A549 (cell line): ENCODE measurements at regions not wholly inside any gene's neighbourhood (a gene's known extent, or its start where the extent isn't known, plus 50 kb on each side); places are given as distances from the start of the nearest gene placed in this dataset.

Experiments
- ELK1 ChIP-seq: fragments of 150-350 bp; IDR thresholded peaks from 2 replicates; pipeline ENCODE4 v1.6.1; 2014; ENCODE audit warnings: low read depth, mild to moderate bottlenecking, low read length
- FOSL2 ChIP-seq, 2 experiments: fragments of 450-650 bp in 1 of 2; fragments of >200 bp in 1 of 2; sonication (Bioruptor Twin) in 1 of 2; formaldehyde crosslinking; IDR thresholded peaks; 2 replicates each; pipeline versions ENCODE4 v1.5.0 to v1.6.1; 2016 to 2020; ENCODE audit warnings: mild to moderate bottlenecking in 1 of 2, moderate library complexity in 1 of 2
- MYC ChIP-seq: IDR thresholded peaks from 2 replicates; pipeline ENCODE4 v1.6.1; 2012; ENCODE audit warnings: mild to moderate bottlenecking, inconsistent platforms, low read length, improper control_type of control experiment, borderline replicate concordance
- NFE2L2 ChIP-seq: fragments of 150-350 bp; conservative IDR thresholded peaks from 2 replicates; pipeline ENCODE4 v1.6.1; 2014; ENCODE audit warnings: low read length
- POLR2A ChIP-seq: IDR thresholded peaks from 2 replicates; pipeline ENCODE4 v1.6.1; 2012; ENCODE audit warnings: mild to moderate bottlenecking, low read length
- POLR2AphosphoS2 ChIP-seq: conservative IDR thresholded peaks from 2 replicates; pipeline ENCODE4 v1.6.1; 2012; ENCODE audit warnings: low read length, improper control_type of control experiment, inconsistent platforms
- RAD21 ChIP-seq, 2 experiments: fragments of >200 bp in 1 of 2; sonication (Bioruptor Twin) in 1 of 2; formaldehyde crosslinking in 1 of 2; IDR thresholded peaks in 1 of 2; conservative IDR thresholded peaks in 1 of 2; 2 replicates in 1 of 2; 3 replicates in 1 of 2; pipeline ENCODE4 v1.6.1; 2012 to 2018; ENCODE audit warnings: inconsistent platforms in 1 of 2
- RARB ChIP-seq: fragments of 250-450 bp; sonication (Bioruptor Pico); IDR thresholded peaks from 2 replicates; pipeline ENCODE4 v1.8.0; 2021; ENCODE audit warnings: mild to moderate bottlenecking, moderate library complexity
- USF2 ChIP-seq: fragments of 450-650 bp; IDR thresholded peaks from 2 replicates; pipeline ENCODE4 v1.6.1; 2014; ENCODE audit warnings: antibody characterized with exemption
- TF ChIP-seq, protein P1 (sequence below): fragments of >200 bp; sonication (Bioruptor Twin); formaldehyde crosslinking; IDR thresholded peaks from 3 replicates; pipeline ENCODE4 v1.5.1; 2016
- TF ChIP-seq, protein P2 (sequence below): IDR thresholded peaks from 2 replicates; pipeline ENCODE4 v1.6.1; 2012

DNA sequence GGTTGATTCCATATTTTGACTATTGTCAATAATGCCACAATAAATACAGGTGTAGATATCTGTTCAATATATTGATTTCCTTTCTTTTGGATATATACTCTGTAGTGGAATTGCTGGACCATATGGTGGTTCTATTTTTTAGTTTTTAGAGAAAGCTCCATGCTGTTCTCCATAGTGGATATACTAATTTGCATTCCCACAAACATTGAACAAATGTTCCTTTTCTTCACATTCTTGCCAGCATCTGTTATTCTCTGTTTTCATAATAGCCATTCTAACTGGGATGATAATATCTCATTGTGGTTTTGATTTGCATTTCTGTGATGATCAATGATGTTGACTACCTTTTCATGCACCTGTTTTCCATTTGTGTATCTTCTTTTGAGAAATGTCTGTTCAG, 973.7 kb downstream of the REEP3 start:
- TF ChIP-seq ELK1 (no peak), USF2 (no peak), FOSL2 (IDR thresholded peaks at IDR 0.05) (no peak), FOSL2 (CRISPR knock-in tag; IDR thresholded peaks at IDR 0.05) (no peak), RARB (CRISPR knock-in tag) (no peak), MYC (no peak), POLR2A (no peak), RAD21 (conservative IDR thresholded peaks at IDR 0.05 in 1 of 2, IDR thresholded peaks at IDR 0.05 in 1 of 2) (no peak), POLR2AphosphoS2 (no peak), NFE2L2 (no peak)
- TF ChIP-seq, protein P1, sequence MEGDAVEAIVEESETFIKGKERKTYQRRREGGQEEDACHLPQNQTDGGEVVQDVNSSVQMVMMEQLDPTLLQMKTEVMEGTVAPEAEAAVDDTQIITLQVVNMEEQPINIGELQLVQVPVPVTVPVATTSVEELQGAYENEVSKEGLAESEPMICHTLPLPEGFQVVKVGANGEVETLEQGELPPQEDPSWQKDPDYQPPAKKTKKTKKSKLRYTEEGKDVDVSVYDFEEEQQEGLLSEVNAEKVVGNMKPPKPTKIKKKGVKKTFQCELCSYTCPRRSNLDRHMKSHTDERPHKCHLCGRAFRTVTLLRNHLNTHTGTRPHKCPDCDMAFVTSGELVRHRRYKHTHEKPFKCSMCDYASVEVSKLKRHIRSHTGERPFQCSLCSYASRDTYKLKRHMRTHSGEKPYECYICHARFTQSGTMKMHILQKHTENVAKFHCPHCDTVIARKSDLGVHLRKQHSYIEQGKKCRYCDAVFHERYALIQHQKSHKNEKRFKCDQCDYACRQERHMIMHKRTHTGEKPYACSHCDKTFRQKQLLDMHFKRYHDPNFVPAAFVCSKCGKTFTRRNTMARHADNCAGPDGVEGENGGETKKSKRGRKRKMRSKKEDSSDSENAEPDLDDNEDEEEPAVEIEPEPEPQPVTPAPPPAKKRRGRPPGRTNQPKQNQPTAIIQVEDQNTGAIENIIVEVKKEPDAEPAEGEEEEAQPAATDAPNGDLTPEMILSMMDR, result no peak
- TF ChIP-seq, protein P2, sequence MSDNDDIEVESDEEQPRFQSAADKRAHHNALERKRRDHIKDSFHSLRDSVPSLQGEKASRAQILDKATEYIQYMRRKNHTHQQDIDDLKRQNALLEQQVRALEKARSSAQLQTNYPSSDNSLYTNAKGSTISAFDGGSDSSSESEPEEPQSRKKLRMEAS, result no peak
